NCI-H2196 (cell line): ENCODE measurements at regions not wholly inside any gene's neighbourhood (a gene's known extent, or its start where the extent isn't known, plus 50 kb on each side); places are given as distances from the start of the nearest gene placed in this dataset.
A peak's percentile ranks its signal among the peaks of the same experiment; 100 is the strongest.

Source experiments
- DNase-seq: peaks from one replicate; lab custom pipeline; 2025; ENCODE audit not compliant: unreplicated experiment; lab: John Stamatoyannopoulos, UW

DNA sequence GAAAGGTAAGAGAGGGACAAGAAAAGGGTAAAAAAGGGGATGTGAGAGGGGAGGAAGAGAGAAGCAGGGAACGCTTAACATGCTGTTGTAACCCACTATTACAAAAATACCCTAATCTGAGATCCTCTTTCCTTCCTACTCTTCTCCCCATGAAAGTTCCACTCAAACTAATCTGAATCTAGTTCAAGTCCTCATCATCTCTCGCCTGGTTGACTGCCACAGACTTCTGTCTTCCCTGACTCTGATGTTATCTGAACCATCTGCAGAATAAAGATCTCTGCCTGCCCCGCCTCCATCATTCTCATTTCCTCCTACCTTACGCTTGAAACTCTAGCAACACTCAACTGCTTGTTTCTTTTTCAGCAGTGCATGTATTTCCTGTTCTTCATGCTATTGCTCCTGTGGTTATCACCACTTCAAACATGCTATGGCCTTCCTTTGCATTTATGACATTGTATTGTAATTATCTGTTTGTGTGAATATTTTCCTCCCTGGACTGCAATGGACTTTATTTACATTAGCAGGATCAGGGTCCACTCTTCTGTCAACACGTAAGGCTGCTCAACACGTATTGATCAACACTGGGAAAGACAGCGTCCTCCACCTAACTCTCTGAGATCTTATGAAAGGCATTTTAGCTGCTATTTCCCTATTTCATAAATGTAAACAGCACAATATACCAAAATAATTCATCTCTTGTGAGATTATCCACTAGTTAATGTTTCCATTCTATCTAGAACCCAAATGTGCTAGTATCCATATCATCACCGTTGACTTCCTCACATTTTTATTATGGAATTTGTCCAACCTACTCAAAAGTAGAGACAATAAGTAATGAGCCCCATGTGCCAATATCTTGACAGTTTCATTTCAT is 215.5 kb upstream of the USP25 start:
- no peak for DNase-seq

- no peak for DNase-seq
Observed at GRCh38 chr21:15515908-15516307, 213.9 kb upstream of the USP25 start.

DNA sequence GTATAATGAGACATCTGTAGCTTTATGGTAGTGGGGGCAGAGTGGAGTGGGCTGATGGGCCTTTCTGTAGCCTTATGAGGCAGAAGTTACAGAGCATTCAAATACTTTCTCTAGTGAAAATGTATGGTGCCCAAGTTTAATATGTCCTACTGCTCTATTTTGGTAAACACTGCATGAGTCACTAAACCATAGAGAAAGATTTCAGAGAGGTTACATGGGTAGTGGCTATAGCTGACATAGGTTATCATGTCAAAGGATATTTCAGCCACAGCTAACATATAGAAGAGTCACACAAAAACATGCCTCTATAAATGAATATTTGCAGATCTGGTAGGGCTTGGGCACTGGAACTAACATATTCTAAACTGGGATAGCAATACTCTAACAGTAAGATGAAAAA is 212.4 kb upstream of the USP25 start:
- DNase-seq, result no peak

DNA sequence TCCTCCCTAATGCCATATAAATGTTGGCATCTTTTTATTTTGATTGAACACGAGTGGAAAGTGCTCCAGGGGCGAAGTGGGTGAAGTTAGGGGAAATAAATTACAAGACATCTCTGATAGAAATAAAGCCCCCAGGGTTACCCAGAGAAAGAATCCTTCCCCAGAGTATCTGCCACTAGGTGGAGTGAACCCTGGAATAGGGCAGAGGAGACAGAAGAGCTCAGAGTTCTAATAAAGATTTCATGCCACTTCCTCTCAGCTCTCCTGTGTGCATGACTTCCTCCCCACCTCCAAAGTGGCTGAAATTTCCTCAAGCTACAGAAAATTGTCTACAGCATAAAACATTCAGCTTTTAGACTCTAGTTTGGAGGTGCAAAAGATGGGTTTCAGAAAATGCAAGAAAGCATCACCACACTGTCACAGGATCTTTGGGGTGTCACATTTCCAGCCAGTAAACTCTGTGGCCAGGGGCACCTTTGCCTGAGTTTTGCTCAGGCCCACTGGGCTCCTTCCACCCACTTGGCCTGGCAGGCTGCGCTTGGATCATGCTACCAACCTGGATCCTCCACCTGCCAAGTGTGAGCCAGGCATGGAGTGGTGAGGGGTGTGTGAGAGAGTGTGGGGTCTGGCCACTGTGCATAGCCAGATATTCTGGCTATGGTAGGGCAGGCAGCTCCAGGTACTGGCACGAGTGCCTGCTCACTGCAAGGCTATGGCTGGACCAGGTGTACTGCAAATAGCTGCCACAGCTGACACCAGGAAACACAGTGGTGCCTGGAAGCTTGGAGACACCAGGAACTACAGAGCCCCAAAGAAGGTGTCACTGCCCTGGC is 208.8 kb upstream of the USP25 start:
- DNase-seq, result no peak

DNA sequence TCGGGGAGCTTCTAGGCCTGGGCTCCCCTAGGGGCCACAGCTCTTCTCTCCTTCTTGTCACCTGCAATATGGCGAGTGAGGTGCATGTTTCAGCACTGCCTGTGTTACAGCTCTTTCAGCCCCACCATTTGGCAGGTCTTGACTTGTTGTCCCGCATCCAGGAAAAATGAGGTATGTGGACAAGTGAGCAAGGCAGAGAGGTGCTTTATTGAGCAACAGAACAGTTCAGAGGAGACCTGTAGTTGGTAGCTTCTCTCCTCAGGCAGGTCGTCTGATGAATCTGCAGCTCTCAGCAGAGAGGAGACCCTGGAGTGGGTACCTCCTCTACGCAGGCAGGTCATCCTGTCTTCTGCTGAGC is 208.2 kb upstream of the USP25 start:
- DNase-seq, result no peak

DNA sequence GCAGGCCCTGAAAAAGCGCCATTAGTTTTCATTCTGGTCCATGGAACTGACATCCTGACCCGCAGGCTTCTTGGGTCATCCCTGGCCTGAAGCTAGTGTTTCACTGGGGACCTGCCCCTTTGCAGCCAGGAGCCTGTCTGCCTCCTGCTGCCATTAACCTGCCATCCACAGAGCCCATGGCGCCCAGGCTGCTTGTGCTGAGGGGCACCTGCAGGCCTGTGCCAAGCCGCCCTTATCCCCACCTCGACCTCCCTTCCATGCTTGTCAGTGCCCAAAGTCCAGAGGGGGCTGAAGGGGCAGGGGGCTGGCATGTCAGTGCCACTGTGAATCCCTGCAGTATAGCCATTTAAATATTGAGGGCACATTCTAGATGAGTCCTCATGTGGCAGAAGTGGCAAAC is 207.6 kb upstream of the USP25 start:
- DNase-seq, result no peak

DNA sequence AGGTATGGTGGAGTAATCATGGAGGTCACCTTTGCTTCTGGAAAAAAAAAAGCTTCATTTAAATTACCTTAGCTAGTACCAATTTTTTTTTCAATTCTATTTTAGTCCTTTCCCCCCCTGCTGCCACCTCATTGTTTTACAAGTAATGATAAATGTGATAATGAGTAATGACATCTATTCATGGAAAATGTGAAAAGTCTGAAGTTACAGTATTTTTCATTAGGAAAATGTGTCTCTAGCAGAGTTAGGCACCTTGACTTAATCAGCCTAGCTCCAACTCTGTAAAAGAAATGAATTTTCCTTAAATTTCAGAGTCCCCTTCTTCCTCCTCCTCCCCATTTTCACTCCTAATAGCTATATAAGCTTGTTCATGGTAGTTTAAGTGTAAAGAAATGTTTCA is 204.9 kb upstream of the USP25 start:
- no peak for DNase-seq

- DNase-seq, result no peak
Observed at GRCh38 chr21:15526798-15527197, 203.0 kb upstream of the USP25 start.

- no peak for DNase-seq
Observed at GRCh38 chr21:15528346-15528745, 201.4 kb upstream of the USP25 start.

GRCh38 chr21:15531986-15532385 is 197.8 kb upstream of the USP25 start:
- no peak for DNase-seq

DNA sequence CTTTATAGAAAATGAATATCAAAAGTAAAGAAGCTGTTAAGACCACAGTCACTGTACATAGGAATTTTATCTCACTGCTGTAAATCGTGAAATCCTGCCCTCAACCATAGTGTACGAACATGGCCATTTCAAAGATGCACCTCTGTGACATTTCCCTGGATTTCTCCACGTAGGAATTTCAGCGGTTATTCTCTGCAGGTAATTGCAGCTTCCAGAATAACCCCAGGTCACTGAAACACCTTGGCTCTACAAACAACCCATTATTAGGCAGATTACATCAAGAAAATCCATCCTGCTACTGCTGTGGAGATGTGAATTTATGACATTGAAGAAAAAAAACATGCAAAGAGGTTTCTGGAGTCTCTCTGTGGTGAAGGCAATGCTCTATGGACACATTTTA is 196.2 kb upstream of the USP25 start:
- no peak for DNase-seq

DNA sequence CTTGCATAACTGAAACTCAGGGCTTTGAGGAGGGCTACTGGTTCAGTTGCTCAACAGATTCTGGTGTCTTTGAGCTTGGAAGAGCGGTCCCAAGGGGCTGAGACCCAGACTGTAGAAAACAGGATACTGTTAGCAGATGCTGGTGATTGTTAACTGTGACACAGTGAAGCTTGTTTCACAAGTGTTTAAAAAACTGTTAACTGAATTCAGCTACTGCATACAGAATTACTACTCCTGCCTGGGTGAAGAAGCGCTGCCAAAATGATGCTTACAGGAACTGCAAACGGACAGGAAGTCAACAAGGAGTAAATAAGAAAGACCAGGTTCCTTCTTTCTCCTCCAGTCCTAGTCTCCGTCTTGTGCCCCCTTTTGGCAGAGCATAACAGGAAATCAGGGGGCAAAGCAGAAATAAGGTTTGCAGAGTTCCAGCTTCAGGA is 195.3 kb upstream of the USP25 start:
- DNase-seq, result no peak

- DNase-seq, result no peak
Observed at GRCh38 chr21:15539376-15539775, 190.4 kb upstream of the USP25 start.

GRCh38 chr21:15543473-15543872 is 186.3 kb upstream of the USP25 start:
- no peak for DNase-seq

- no peak for DNase-seq
Observed at GRCh38 chr21:15549671-15550070, 180.1 kb upstream of the USP25 start.

DNA sequence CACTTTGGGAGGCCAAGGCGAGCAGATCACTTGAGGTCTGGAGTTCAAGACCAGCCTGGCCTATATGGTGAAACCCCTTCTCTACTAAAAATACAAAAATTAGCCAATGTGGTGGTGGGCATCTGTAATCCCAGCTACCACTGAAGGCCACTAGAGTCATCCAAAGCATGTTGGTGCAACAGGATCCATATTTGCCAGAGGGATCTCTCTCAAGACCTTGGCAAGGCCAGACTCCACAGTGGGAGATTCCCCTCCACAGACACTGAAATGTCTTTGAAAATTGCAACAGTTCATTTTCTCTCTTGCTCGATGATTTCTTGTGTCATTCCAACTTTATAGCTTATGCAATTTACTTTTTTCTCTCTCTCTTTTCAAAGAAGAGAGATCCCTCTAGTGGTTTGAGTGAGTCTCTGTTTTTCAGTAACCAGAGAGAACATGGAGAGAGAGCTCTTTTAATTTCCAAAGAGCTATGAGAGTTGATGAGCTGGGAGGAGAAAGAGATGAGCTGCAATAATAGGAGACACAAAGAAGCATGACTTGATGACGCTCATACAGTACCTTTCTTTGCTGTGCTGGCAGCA is 176.8 kb upstream of the USP25 start:
- DNase-seq, result peak; percentile 2

DNA sequence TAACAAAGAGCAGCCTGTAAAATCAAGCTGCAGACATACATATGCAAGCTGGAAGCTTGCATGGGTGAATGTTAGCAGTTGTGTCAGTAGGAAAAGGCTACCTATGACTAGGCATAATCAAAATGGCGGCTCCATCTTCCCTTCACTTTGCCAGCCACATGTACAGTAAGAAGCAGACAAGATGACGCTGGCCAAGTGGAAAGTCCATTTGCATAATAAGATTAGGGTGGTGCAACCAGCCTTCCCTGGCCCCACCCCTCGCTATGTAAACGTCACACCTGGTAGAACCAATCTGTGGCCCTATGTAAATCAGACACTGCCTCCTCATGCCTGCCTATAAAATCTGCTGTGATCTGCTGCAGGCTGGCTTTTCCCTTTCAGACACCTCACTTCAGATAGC is 171.9 kb upstream of the USP25 start:
- peak; percentile 23 for DNase-seq

- no peak for DNase-seq
Observed at GRCh38 chr21:15558884-15559283, 170.9 kb upstream of the USP25 start.

- no peak for DNase-seq
Observed at GRCh38 chr21:15559660-15560059, 170.1 kb upstream of the USP25 start.

DNA sequence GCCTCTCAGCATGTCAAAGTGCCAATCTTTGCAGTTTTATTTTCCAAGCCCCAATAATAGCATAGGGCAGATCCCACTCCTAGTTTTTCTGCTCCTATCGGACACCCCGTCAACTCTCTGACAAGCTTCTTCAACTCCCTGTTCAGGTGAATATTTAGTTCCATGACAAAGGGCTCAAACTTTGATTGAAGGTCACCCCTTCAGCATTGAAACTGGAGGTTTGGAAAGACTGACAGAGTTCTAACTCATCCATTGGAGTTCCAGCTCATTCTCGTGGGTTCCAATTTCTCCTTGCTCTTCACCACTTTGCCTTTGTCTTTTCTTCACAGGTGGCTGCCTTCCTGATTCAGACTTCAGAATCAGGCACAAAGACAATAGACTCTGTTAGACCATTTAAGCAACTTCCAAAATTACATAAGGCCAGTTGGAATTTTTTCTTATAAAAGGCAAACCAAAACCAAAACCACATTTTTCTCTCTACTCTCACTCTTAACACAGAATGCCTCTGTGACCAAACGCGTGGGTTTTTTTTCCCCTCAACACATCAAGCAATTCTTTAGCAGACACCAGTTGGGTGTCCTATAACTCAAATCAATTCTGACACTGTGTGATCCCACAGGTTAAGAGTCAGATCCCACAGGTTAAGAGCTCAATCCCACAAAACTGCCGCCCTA is 169.3 kb upstream of the USP25 start:
- DNase-seq, result no peak

DNA sequence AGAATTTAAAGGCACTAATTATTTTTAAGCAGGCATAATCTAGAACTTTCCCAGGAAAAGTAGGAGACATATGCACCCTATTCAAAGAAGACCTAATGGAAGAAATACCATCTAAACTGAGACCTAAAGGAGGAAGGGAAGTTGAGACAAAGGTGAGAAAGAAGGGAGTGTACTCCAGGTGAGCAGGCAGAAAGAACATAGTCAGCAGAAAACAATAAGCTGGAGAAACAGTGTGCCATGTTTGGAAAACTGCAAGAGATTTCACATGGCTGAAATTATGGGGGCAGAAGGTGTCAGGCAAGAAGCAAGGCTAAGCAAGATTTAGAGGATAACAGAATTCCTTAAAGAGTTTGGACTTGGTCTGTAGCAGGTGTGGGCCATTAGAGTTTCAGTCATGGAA is 167.0 kb upstream of the USP25 start:
- DNase-seq, result no peak
